ENCODE measurements at regions not wholly inside any gene's neighbourhood (a gene's known extent, or its start where the extent isn't known, plus 50 kb on each side); places are given as distances from the start of the nearest gene placed in this dataset.

DNA sequence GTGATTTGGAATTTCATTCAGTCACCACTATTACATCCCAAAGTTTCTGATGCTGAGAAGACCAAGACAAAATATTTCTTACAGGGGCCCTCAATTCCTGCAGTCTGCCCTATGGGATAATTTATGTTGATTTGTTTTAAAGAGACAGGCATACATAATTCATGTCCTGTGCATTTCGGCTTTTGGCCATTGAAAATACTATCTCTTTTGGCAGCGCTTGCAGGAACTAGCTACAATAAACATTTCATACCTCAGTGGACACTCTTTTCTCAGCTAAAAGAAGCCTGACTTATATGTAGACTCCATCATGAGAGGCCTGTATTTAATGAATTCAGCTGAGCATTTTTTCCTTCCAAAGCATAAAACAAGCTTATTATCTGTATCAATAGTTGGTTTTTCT lies 451.9 kb upstream of the C9orf72 start:
- no peak overlapping the region for H3K4me3 ChIP-seq (ENCODE audit: low read length)
- H3K4me1 ChIP-seq (ENCODE audit: low read length): no peaks in the 10 kb centered on the region
- H3K36me3 ChIP-seq (replicated peaks; ENCODE audit: insufficient read depth, low read length): no peaks in the 10 kb centered on the region
- H3K4me2 ChIP-seq (ENCODE audit: low read depth, low read length): no peak overlapping the region
- no peaks in the 10 kb centered on the region for H3K9me2 ChIP-seq (replicated peaks; ENCODE audit: insufficient read depth, low read length)
- no peak overlapping the region for H3K9ac ChIP-seq (ENCODE audit: low read length)
- no peaks in the 10 kb centered on the region for H4K20me1 ChIP-seq (ENCODE audit: insufficient read depth, low read length)
- TF ChIP-seq, protein P1, sequence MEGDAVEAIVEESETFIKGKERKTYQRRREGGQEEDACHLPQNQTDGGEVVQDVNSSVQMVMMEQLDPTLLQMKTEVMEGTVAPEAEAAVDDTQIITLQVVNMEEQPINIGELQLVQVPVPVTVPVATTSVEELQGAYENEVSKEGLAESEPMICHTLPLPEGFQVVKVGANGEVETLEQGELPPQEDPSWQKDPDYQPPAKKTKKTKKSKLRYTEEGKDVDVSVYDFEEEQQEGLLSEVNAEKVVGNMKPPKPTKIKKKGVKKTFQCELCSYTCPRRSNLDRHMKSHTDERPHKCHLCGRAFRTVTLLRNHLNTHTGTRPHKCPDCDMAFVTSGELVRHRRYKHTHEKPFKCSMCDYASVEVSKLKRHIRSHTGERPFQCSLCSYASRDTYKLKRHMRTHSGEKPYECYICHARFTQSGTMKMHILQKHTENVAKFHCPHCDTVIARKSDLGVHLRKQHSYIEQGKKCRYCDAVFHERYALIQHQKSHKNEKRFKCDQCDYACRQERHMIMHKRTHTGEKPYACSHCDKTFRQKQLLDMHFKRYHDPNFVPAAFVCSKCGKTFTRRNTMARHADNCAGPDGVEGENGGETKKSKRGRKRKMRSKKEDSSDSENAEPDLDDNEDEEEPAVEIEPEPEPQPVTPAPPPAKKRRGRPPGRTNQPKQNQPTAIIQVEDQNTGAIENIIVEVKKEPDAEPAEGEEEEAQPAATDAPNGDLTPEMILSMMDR (IDR thresholded peaks at IDR 0.05; ENCODE audit: low read length): no peak
- TF ChIP-seq EZH2 (optimal IDR thresholded peaks at IDR 0.05; ENCODE audit: low read depth, low read length) (no peak), EZH2phosphoT487 (IDR thresholded peaks at IDR 0.05; ENCODE audit: low read length) (no peak)
- no peak overlapping the region for H3K27ac ChIP-seq (ENCODE audit: low read length)
- DNase-seq: no peak
- no peaks in the 10 kb centered on the region for H3F3A ChIP-seq (ENCODE audit: insufficient read depth, low read length)
- H3K79me2 ChIP-seq (ENCODE audit: low read length): no peaks in the 10 kb centered on the region
- no peak overlapping the region for H2AFZ ChIP-seq (ENCODE audit: low read length)
- no peaks in the 10 kb centered on the region for H3K27me3 ChIP-seq (replicated peaks; ENCODE audit: insufficient read depth, low read length)
- no peaks in the 10 kb centered on the region for H3K9me3 ChIP-seq (replicated peaks; ENCODE audit: insufficient read depth, low read length)

GRCh38 chr9:28031521-28032267 lies 458.4 kb upstream of the C9orf72 start:
- TF ChIP-seq, protein P1 (IDR thresholded peaks at IDR 0.05; ENCODE audit: low read length): no peak
- TF ChIP-seq EZH2phosphoT487 (IDR thresholded peaks at IDR 0.05; ENCODE audit: low read length) (no peak), EZH2 (optimal IDR thresholded peaks at IDR 0.05; ENCODE audit: low read depth, low read length) (no peak)
- Histone ChIP-seq H3K27ac (ENCODE audit: low read length) (no peak overlapping the region), H3F3A (ENCODE audit: insufficient read depth, low read length) (no peaks in the 10 kb centered on the region), H3K36me3 (replicated peaks; ENCODE audit: insufficient read depth, low read length) (no peaks in the 10 kb centered on the region), H4K20me1 (ENCODE audit: insufficient read depth, low read length) (no peaks in the 10 kb centered on the region), H3K4me1 (ENCODE audit: low read length) (no peaks in the 10 kb centered on the region), H3K4me3 (ENCODE audit: low read length) (no peak overlapping the region), H2AFZ (ENCODE audit: low read length) (no peak overlapping the region), H3K9me3 (replicated peaks; ENCODE audit: insufficient read depth, low read length) (no peaks in the 10 kb centered on the region), H3K4me2 (ENCODE audit: low read depth, low read length) (no peak overlapping the region), H3K27me3 (replicated peaks; ENCODE audit: insufficient read depth, low read length) (no peaks in the 10 kb centered on the region), H3K79me2 (ENCODE audit: low read length) (no peaks in the 10 kb centered on the region), H3K9me2 (replicated peaks; ENCODE audit: insufficient read depth, low read length) (no peaks in the 10 kb centered on the region), H3K9ac (ENCODE audit: low read length) (no peak overlapping the region)
- DNase-seq: no peak

DNA sequence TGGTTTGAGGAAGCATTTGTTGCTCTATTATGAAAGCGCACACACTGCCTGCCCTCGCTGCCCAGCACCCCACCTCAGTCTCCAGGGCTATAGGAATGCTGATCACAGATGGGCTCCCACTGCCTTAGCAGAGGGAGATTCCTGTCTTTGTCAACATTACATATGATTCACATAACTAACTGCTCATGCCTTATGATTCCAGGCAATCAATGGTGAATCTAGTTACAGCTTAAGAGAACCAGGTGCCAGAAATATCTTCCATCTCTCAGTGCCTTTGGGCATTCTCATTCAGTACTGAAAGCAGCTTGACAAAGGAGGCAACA lies 458.9 kb upstream of the C9orf72 start:
- Histone ChIP-seq H3K4me2 (ENCODE audit: low read depth, low read length) (no peak overlapping the region), H3F3A (ENCODE audit: insufficient read depth, low read length) (no peaks in the 10 kb centered on the region), H3K27me3 (replicated peaks; ENCODE audit: insufficient read depth, low read length) (no peaks in the 10 kb centered on the region), H3K27ac (ENCODE audit: low read length) (no peak overlapping the region), H3K36me3 (replicated peaks; ENCODE audit: insufficient read depth, low read length) (no peaks in the 10 kb centered on the region), H3K79me2 (ENCODE audit: low read length) (no peaks in the 10 kb centered on the region), H3K9me2 (replicated peaks; ENCODE audit: insufficient read depth, low read length) (no peaks in the 10 kb centered on the region), H4K20me1 (ENCODE audit: insufficient read depth, low read length) (no peaks in the 10 kb centered on the region), H3K9ac (ENCODE audit: low read length) (no peak overlapping the region), H3K4me3 (ENCODE audit: low read length) (no peak overlapping the region), H3K9me3 (replicated peaks; ENCODE audit: insufficient read depth, low read length) (no peaks in the 10 kb centered on the region), H3K4me1 (ENCODE audit: low read length) (no peaks in the 10 kb centered on the region), H2AFZ (ENCODE audit: low read length) (no peak overlapping the region)
- no peak for DNase-seq
- TF ChIP-seq EZH2phosphoT487 (IDR thresholded peaks at IDR 0.05; ENCODE audit: low read length): no peak
- TF ChIP-seq EZH2 (optimal IDR thresholded peaks at IDR 0.05; ENCODE audit: low read depth, low read length): no peak
- TF ChIP-seq, protein P1 (IDR thresholded peaks at IDR 0.05; ENCODE audit: low read length): no peak
